ENCODE measurements at regions not wholly inside any gene's neighbourhood (a gene's known extent, or its start where the extent isn't known, plus 50 kb on each side); places are given as distances from the start of the nearest gene placed in this dataset.
"Not testable (repeated sequence)": the region's sequence is repeated elsewhere in the genome, so short reads cannot be mapped to it uniquely, and the experiment has no call there.

- no peaks in the 10 kb centered on the region for H3K4me1 Mint-ChIP-seq (ENCODE audit: low read depth in 2 of 2)
- H3K4me3 Mint-ChIP-seq = no peak overlapping the region
- no peak for ATAC-seq
- DNase-seq (ENCODE audit: low spot score) = no peak
- no peak overlapping the region for H3K27ac Mint-ChIP-seq
- H3K27me3 Mint-ChIP-seq = no peaks in the 10 kb centered on the region
- H3K9me3 Mint-ChIP-seq = no peaks in the 10 kb centered on the region
- no peaks in the 10 kb centered on the region for H3K36me3 Mint-ChIP-seq
Observed at GRCh38 chr7:145156834-145157233, 321.0 kb upstream of the TPK1 start.

- H3K27me3 Mint-ChIP-seq = no peaks in the 10 kb centered on the region
- no peak overlapping the region for H3K4me3 Mint-ChIP-seq
Observed at GRCh38 chr7:145152589-145152988, 316.7 kb upstream of the TPK1 start.

GRCh38 chr7:145151676-145152075, 315.8 kb upstream of the TPK1 start:
- H3K27ac Mint-ChIP-seq = no peak overlapping the region
- H3K4me3 Mint-ChIP-seq = no peak overlapping the region
- H3K4me1 Mint-ChIP-seq (ENCODE audit: low read depth in 2 of 2) = no peaks in the 10 kb centered on the region

More at GRCh38 chr7:145152589-145152988, 316.7 kb upstream of the TPK1 start:
- ATAC-seq (no peak), DNase-seq (ENCODE audit: low spot score) (no peak)
- Mint-ChIP-seq H3K36me3 (no peaks in the 10 kb centered on the region), H3K27ac (no peak overlapping the region), H3K9me3 (peaks cover 12% of the 10 kb centered on the region), H3K4me1 (ENCODE audit: low read depth in 2 of 2) (no peaks in the 10 kb centered on the region)

DNA sequence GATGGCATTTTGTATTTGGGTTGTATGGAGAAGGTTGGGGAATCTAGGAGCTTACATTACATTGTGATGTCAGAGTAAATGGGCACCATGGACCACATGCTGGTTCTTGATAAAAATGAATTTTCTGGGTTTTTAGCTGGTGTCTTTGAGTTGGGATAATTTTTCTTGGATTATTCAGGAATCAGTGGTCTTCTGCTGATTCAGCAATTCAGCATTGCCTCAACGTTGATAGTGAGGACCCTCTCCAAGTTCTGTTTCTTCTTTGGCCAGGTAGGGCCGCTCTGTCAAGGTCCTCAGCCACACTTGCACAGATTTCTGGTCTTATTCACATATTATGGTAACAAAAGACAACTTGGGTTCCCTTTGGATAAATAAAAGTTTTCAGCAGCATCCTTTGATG, 312.0 kb upstream of the TPK1 start:
- H3K4me1 Mint-ChIP-seq (ENCODE audit: low read depth in 2 of 2) = no peaks in the 10 kb centered on the region
- peaks cover 12% of the 10 kb centered on the region for H3K9me3 Mint-ChIP-seq
- no peaks in the 10 kb centered on the region for H3K36me3 Mint-ChIP-seq
- DNase-seq (ENCODE audit: low spot score) = no peak
- H3K4me3 Mint-ChIP-seq = no peak overlapping the region
- H3K27ac Mint-ChIP-seq = no peak overlapping the region
- no peak for ATAC-seq
- no peaks in the 10 kb centered on the region for H3K27me3 Mint-ChIP-seq

More at GRCh38 chr7:145151676-145152075, 315.8 kb upstream of the TPK1 start:
- H3K27me3 Mint-ChIP-seq = no peaks in the 10 kb centered on the region
- DNase-seq (ENCODE audit: low spot score) (no peak), ATAC-seq (no peak)
- H3K9me3 Mint-ChIP-seq = peaks cover 12% of the 10 kb centered on the region
- H3K36me3 Mint-ChIP-seq = no peaks in the 10 kb centered on the region

- no peak for ATAC-seq
- H3K27ac Mint-ChIP-seq = no peak overlapping the region
Observed at GRCh38 chr7:145143685-145144084, 307.8 kb upstream of the TPK1 start.

DNA sequence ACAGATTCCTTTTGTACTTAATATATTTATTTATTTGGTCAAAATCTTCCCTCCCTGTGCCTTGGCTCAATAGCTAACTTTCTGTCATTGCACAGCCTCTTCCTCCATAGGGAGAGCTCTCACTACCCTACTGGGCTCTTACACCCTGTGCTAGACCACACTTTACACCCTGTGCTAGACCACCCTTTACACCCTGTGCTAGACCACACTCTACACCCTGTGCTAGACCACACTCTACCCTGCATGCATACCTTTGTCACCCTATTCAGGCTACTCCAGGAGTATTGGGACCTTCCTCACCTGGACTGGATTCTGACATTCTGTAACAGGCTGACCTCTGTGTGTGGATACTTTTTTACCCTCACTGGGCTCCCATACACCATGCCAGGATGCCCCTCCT, 298.5 kb upstream of the TPK1 start:
- Mint-ChIP-seq H3K27ac (no peak overlapping the region), H3K9me3 (peaks cover 4% of the 10 kb centered on the region), H3K4me1 (ENCODE audit: low read depth in 2 of 2) (no peaks in the 10 kb centered on the region), H3K36me3 (no peaks in the 10 kb centered on the region), H3K27me3 (no peaks in the 10 kb centered on the region), H3K4me3 (no peak overlapping the region)
- ATAC-seq = peak in 1 of 2 donors; percentile 38
- no peak for DNase-seq (ENCODE audit: low spot score)

More at GRCh38 chr7:145143685-145144084, 307.8 kb upstream of the TPK1 start:
- Mint-ChIP-seq H3K9me3 (no peaks in the 10 kb centered on the region), H3K36me3 (no peaks in the 10 kb centered on the region), H3K27me3 (no peaks in the 10 kb centered on the region), H3K4me3 (no peak overlapping the region), H3K4me1 (ENCODE audit: low read depth in 2 of 2) (no peaks in the 10 kb centered on the region)
- no peak for DNase-seq (ENCODE audit: low spot score)

- Mint-ChIP-seq H3K4me3 (no peak overlapping the region), H3K27me3 (no peaks in the 10 kb centered on the region), H3K27ac (no peak overlapping the region), H3K4me1 (ENCODE audit: low read depth in 2 of 2) (no peaks in the 10 kb centered on the region), H3K36me3 (no peaks in the 10 kb centered on the region), H3K9me3 (peaks cover 16% of the 10 kb centered on the region)
- ATAC-seq = no peak
- DNase-seq (ENCODE audit: low spot score) = no peak
Observed at GRCh38 chr7:145123502-145123901, 287.6 kb upstream of the TPK1 start.

- no peak for DNase-seq (ENCODE audit: low spot score)
- ATAC-seq = no peak
- H3K4me1 Mint-ChIP-seq (ENCODE audit: low read depth in 2 of 2) = no peaks in the 10 kb centered on the region
- no peaks in the 10 kb centered on the region for H3K27me3 Mint-ChIP-seq
- no peaks in the 10 kb centered on the region for H3K36me3 Mint-ChIP-seq
- peaks cover 8% of the 10 kb centered on the region for H3K9me3 Mint-ChIP-seq
- no peak overlapping the region for H3K27ac Mint-ChIP-seq
- H3K4me3 Mint-ChIP-seq = no peak overlapping the region
Observed at GRCh38 chr7:145106001-145106400, 270.1 kb upstream of the TPK1 start.

DNA sequence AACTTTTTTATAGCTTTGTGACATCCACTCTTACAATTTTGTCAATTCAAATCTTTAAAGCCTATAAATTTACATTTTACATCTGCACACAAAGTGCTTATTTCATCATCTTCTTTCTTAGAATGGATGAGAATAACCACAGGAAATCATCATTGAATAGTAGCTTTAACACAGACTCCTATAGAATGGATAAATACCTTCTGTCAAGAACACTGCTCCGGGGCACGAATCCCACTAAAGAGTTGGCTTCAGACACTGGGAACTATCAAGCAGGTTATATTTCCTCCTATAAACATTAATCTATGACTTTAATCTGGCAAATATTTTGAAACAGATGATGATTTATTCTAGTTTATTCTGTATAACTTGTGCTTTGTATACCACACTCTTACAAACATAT, 269.7 kb upstream of the TPK1 start:
- H3K4me3 Mint-ChIP-seq = no peak overlapping the region
- H3K27ac Mint-ChIP-seq = no peak overlapping the region
- ATAC-seq (no peak), DNase-seq (ENCODE audit: low spot score) (no peak)
- H3K36me3 Mint-ChIP-seq = no peaks in the 10 kb centered on the region
- H3K4me1 Mint-ChIP-seq (ENCODE audit: low read depth in 2 of 2) = no peaks in the 10 kb centered on the region
- no peaks in the 10 kb centered on the region for H3K27me3 Mint-ChIP-seq
- H3K9me3 Mint-ChIP-seq = peaks cover 8% of the 10 kb centered on the region

DNA sequence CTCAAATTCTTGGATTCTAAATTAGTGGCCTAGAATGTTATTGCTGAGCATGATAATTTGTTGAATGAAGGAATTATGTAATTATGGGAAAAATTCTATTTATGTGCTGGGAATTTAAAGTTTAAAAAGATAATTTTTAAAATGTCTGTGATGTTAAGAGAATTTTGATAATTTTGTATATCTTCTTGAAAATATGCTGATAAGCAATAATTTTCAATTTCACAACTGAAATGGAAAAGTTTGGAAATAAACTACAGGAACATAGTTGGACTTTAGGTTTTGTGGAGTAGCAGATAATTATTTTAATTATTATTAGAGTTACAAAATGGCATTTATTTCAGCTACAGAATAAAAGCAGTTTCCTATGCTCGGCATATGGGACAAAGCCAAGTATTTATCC, 268.5 kb upstream of the TPK1 start:
- Mint-ChIP-seq H3K4me3 (no peak overlapping the region), H3K36me3 (no peaks in the 10 kb centered on the region), H3K27me3 (no peaks in the 10 kb centered on the region), H3K27ac (no peak overlapping the region), H3K4me1 (ENCODE audit: low read depth in 2 of 2) (no peaks in the 10 kb centered on the region), H3K9me3 (peaks cover 5% of the 10 kb centered on the region)
- no peak for DNase-seq (ENCODE audit: low spot score)
- no peak for ATAC-seq

DNA sequence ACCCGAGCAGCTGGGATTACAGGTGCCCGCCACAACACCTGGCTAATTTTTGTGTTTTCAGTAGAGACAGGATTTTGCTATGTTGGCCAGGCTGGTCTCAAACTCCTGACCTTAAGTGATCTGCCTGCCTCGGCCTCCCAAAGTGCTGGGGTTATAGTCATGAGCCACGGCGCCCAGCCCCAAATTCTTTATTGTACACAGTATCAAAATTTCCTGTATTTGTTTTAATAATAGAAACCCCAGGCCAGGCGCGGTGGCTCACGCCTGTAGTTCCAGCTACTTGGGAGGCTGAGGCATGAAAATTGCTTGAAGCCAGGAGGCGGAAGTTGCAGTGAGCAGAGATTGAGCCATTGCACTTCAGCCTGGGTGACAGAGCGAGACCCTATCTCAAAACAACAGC, 266.3 kb upstream of the TPK1 start:
- H3K4me3 Mint-ChIP-seq; H3K4me1 Mint-ChIP-seq (ENCODE audit: low read depth in 2 of 2); H3K9me3 Mint-ChIP-seq; H3K36me3 Mint-ChIP-seq; H3K27me3 Mint-ChIP-seq; ATAC-seq; DNase-seq (ENCODE audit: low spot score); H3K27ac Mint-ChIP-seq: not testable (repeated sequence)

- no peaks in the 10 kb centered on the region for H3K36me3 Mint-ChIP-seq
- ATAC-seq (no peak), DNase-seq (ENCODE audit: low spot score) (no peak)
- H3K27ac Mint-ChIP-seq = no peak overlapping the region
- peaks cover 3% of the 10 kb centered on the region for H3K9me3 Mint-ChIP-seq
- H3K27me3 Mint-ChIP-seq = no peaks in the 10 kb centered on the region
- H3K4me1 Mint-ChIP-seq (ENCODE audit: low read depth in 2 of 2) = no peaks in the 10 kb centered on the region
- no peak overlapping the region for H3K4me3 Mint-ChIP-seq
Observed at GRCh38 chr7:145092766-145093165, 256.9 kb upstream of the TPK1 start.

- no peak for ATAC-seq
- Mint-ChIP-seq H3K9me3 (peaks cover 3% of the 10 kb centered on the region), H3K27ac (no peak overlapping the region), H3K4me1 (ENCODE audit: low read depth in 2 of 2) (no peaks in the 10 kb centered on the region), H3K27me3 (no peaks in the 10 kb centered on the region), H3K4me3 (no peak overlapping the region), H3K36me3 (no peaks in the 10 kb centered on the region)
- DNase-seq (ENCODE audit: low spot score) = no peak
Observed at GRCh38 chr7:145088111-145088745, 252.4 kb upstream of the TPK1 start.

- Mint-ChIP-seq H3K4me1 (ENCODE audit: low read depth in 2 of 2) (no peaks in the 10 kb centered on the region), H3K27ac (no peak overlapping the region), H3K4me3 (no peak overlapping the region), H3K9me3 (peaks cover 7% of the 10 kb centered on the region), H3K36me3 (no peaks in the 10 kb centered on the region), H3K27me3 (no peaks in the 10 kb centered on the region)
- no peak for DNase-seq (ENCODE audit: low spot score)
- ATAC-seq = no peak
Observed at GRCh38 chr7:145082366-145083161, 246.7 kb upstream of the TPK1 start.

Data from natural killer cell treated with Interleukin-12 subunit alpha and Interleukin-12 subunit beta and Interleukin-15 and Interleukin-18, amount 100 ng/mL, for 72 hours (primary cell).